ENCODE measurements at regions not wholly inside any gene's neighbourhood (a gene's known extent, or its start where the extent isn't known, plus 50 kb on each side); places are given as distances from the start of the nearest gene placed in this dataset.
"Not testable (repeated sequence)": the region's sequence is repeated elsewhere in the genome, so short reads cannot be mapped to it uniquely, and the experiment has no call there.

DNA sequence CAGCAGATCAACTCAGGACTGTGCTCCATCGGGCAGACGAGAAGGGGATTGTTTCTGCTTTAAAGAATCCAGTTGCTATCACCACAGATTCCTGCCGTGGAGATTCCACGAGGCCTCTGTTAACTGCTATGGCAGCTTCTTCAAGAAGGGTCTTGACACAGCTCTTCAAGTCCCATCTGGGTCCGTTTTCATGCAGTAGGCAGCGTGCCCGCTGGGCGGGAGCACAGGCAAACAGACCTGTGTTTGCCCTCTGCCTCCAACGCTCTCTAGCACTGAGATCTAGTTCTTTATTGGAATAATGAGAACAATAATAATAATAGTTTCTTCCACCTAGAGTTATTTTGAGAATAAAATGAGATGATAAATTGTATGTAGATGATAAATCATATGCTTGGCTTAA, 127.2 kb upstream of the SP8 start:
- Mint-ChIP-seq H3K4me1 (peaks cover 0 to 3% of the 10 kb centered on the region in 2 donors), H3K27me3 (no peaks in the 10 kb centered on the region), H3K36me3 (no peaks in the 10 kb centered on the region), H3K27ac (no peak overlapping the region), H3K4me3 (no peak overlapping the region), H3K9me3 (no peaks in the 10 kb centered on the region)
- ATAC-seq (replicated peaks): no peak
- DNase-seq: no peak

DNA sequence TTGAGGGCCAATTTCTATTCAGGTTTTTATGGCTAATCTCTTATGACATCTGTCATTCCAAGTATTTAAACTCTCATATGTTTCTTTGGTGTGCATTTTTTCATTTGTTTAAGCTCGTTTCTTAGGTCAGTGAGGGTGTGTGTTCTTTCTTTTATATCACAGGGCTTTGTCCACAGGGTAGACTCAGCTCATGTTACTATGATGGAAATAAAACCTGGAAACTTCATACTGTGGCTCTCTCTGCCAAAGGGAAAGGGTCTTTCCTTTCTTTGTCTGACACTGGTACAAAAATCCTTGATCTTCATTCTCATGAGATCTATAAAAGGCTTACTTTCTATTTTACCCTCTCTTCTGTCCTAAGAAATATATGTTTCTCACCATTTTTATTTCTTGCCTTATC, 129.6 kb upstream of the SP8 start:
- no peak overlapping the region for H3K4me3 Mint-ChIP-seq
- no peak overlapping the region for H3K27ac Mint-ChIP-seq
- DNase-seq: no peak
- no peaks in the 10 kb centered on the region for H3K9me3 Mint-ChIP-seq
- no peaks in the 10 kb centered on the region for H3K4me1 Mint-ChIP-seq
- no peaks in the 10 kb centered on the region for H3K36me3 Mint-ChIP-seq
- no peak for ATAC-seq (replicated peaks)
- H3K27me3 Mint-ChIP-seq: no peaks in the 10 kb centered on the region

DNA sequence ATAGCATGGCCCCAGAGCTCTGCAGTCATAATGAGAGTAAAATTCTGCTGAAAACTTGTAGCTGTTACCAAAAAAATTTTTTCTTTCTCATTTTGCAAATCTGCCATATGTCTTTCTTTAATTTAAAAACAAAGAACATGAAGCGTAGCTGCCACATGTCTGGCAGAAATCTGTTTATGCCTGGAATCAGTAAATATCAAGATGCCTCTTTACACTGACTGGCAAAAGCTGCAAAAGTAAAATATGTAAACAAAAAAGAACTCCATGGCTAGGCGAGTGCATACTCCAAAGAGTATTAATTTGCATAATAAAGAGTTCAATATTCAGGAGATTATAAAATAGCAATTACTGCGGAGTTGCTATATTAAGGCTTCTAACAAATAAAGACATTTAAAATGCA, 130.9 kb upstream of the SP8 start:
- DNase-seq (no peak), ATAC-seq (replicated peaks) (no peak)
- Mint-ChIP-seq H3K9me3 (peaks cover 0 to 2% of the 10 kb centered on the region in 2 donors), H3K27me3 (no peaks in the 10 kb centered on the region), H3K4me1 (no peaks in the 10 kb centered on the region), H3K27ac (no peak overlapping the region), H3K36me3 (peaks cover 0 to 2% of the 10 kb centered on the region in 2 donors), H3K4me3 (no peak overlapping the region)

DNA sequence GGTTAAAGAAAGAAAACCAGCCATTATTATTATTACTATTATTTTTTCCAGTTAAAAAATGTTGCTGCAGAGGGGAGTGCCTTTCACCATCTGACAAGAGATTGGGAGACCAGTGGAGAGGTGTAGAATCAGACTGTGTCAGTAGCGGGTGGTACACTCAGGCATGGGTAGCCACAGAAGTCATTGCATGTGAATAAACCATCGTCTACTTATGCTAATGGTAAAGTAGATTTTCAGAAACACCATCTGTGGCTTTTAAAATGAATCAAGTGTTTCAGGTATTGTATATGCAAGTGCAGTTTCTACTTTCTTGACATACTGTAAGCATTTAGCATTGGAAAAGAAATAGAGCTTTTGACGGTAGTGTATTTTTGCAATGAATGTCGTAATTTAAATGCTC, 131.5 kb upstream of the SP8 start:
- peaks cover 0 to 4% of the 10 kb centered on the region in 2 donors for H3K9me3 Mint-ChIP-seq
- H3K4me3 Mint-ChIP-seq: no peak overlapping the region
- H3K36me3 Mint-ChIP-seq: peaks cover 0 to 2% of the 10 kb centered on the region in 2 donors
- no peak for DNase-seq
- no peaks in the 10 kb centered on the region for H3K27me3 Mint-ChIP-seq
- no peak for ATAC-seq (replicated peaks)
- H3K4me1 Mint-ChIP-seq: no peaks in the 10 kb centered on the region
- H3K27ac Mint-ChIP-seq: no peak overlapping the region

DNA sequence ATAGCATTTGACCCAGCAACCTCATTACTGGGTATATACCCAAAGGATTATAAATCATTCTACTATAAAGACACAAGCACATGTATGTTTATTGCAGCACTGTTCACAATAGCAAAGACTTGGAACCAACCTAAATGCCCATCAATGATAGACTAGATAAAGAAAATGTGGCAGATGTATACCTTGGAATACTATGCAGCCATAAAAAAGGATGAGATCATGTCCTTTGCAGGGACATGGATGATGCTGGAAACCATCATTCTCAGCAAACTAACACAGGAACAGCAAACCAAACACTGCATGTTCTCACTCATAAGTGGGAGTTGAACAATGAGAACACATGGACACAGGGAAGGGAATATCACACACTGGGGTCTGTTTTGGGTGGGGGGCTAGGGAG, 140.5 kb upstream of the SP8 start:
- H3K27ac Mint-ChIP-seq: not testable (repeated sequence)

DNA sequence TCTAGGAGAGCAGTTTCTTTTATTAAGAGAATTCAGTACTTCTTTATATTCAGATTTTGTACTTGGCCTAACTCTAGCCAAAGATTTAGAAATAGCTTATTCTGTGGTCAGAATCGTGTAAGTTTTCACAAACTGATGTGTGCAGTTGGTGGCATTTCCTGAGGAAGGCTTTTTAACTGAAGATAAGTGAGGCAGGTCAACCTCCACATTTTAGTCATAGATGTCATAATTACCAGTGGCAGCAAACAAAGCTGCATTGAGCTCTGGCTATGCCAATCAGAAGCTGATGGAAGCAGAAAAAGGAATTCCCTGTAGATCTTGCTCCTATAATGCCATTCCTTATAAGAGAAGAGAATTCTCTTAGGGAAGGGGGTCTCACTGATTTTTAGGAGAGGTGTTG, 141.3 kb upstream of the SP8 start:
- H3K27ac Mint-ChIP-seq: no peak overlapping the region

More for the DNA sequence above, 140.5 kb upstream of the SP8 start:
- not testable (repeated sequence) for H3K27me3 Mint-ChIP-seq; H3K4me1 Mint-ChIP-seq; DNase-seq; H3K4me3 Mint-ChIP-seq; ATAC-seq (replicated peaks); H3K36me3 Mint-ChIP-seq
- peaks cover 8 to 17% of the 10 kb centered on the region in 2 donors for H3K9me3 Mint-ChIP-seq

DNA sequence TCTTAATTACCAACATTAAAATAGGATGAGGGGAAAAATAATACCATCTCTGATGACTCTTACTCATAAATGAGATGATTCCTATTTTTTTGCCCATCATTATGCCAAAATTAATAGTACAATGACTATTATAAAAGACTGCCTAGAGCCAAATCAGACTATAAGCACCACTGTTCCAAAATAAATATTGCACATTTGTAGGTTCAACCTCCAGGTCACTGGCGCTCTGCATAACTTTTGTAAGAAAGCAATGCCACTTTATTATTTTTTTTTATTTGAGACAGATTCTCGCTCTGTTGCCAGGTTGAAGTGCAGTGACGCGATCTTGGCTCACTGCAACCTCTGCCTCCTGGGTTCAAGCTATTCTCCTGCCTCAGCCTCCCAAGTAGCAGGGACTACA, 142.5 kb upstream of the SP8 start:
- H3K27ac Mint-ChIP-seq: no peak overlapping the region
- H3K36me3 Mint-ChIP-seq: no peaks in the 10 kb centered on the region

More for the DNA sequence above, 141.3 kb upstream of the SP8 start:
- no peak overlapping the region for H3K4me3 Mint-ChIP-seq
- peaks cover 0 to 6% of the 10 kb centered on the region in 2 donors for H3K27me3 Mint-ChIP-seq
- no peak for DNase-seq
- peaks cover 8 to 15% of the 10 kb centered on the region in 2 donors for H3K9me3 Mint-ChIP-seq
- H3K36me3 Mint-ChIP-seq: no peaks in the 10 kb centered on the region
- H3K4me1 Mint-ChIP-seq: no peaks in the 10 kb centered on the region
- ATAC-seq (replicated peaks): no peak

DNA sequence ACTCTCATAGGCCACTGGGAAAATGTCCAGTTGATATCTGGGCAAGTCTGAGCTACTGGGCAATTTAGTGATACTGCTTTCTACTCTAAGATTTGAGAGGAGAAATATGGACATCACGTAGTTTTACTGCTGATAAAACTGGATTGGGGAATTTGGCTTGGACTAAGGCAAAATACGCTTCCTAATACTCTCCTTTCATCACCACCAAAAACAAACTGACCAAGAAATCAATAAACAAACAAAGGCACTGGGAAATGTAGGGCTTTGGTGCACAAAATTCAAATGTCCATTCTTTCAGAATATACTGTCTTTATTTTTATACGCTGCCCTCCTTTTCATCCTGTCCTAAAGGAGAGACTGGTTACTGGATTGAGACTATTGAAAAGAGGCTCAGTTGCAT, 145.1 kb upstream of the SP8 start:
- no peak for ATAC-seq (replicated peaks)
- H3K36me3 Mint-ChIP-seq: no peaks in the 10 kb centered on the region

More for the DNA sequence above, 142.5 kb upstream of the SP8 start:
- Mint-ChIP-seq H3K4me3 (no peak overlapping the region), H3K4me1 (no peaks in the 10 kb centered on the region), H3K27me3 (peaks cover 0 to 6% of the 10 kb centered on the region in 2 donors), H3K9me3 (peaks cover 8 to 11% of the 10 kb centered on the region in 2 donors)
- no peak for DNase-seq
- ATAC-seq (replicated peaks): no peak

DNA sequence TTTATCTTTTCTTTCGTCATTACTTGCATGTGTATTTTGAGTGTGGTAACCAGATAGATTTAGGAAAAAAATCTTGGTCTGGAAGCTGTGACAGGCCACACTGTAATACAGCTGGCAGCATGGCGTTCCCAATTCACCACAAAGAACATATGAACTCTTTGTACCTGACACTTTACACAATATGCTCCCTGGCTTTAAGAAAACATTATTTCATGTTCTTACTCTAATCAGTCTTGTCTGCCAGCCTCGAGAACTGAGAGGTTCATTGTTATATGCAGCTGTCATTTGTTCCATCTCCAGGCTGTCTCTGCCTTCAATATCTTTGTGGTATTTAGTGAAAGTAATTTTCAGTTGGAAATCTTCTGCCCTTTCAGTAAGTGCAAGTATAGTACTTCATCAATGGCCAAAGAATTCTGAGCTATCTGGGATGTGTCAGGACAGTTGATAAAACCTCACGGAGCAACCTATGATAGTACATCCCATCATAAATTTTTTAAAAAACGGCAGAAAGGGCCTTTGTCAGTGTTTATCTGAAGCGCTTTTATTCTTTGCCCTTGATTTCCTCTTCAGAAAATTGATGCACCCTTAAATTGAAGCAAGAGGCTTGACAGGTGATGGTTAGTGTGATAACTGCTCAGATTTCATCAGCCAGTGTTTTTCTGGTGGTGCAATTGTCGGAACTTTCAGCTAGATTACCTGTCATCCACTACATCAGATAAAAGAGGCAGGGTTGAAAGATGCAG, 146.3 kb upstream of the SP8 start:
- Mint-ChIP-seq H3K9me3 (peaks cover 0 to 2% of the 10 kb centered on the region in 2 donors), H3K27me3 (no peaks in the 10 kb centered on the region), H3K36me3 (no peaks in the 10 kb centered on the region), H3K4me3 (no peak overlapping the region), H3K4me1 (no peaks in the 10 kb centered on the region), H3K27ac (no peak overlapping the region)
- DNase-seq (no peak), ATAC-seq (replicated peaks) (no peak)

More for the DNA sequence above, 145.1 kb upstream of the SP8 start:
- Mint-ChIP-seq H3K27me3 (no peaks in the 10 kb centered on the region), H3K4me3 (no peak overlapping the region), H3K27ac (no peak overlapping the region), H3K9me3 (peaks cover 0 to 2% of the 10 kb centered on the region in 2 donors), H3K4me1 (no peaks in the 10 kb centered on the region)
- no peak for DNase-seq

DNA sequence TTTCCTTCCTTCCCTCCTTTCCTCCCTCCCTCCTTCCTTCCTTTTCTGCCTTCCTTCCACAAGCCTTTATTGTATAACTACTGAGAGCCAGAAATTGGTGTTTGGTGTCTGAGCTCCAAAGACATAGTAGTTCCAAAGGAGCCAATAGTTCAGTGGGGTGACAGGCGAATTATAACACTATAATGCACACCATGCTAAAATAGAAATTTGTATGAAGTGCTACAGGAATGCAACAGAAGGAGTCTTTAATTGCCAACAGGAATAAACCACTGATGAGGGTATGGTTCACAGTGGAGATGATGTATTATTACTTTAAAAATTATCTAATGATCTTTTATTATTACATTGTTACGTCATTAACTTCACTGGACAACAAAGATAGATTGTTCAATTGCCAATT, 158.8 kb upstream of the SP8 start:
- Mint-ChIP-seq H3K27me3 (no peaks in the 10 kb centered on the region), H3K4me3 (no peak overlapping the region), H3K9me3 (peaks cover 10 to 11% of the 10 kb centered on the region in 2 donors), H3K4me1 (no peaks in the 10 kb centered on the region), H3K36me3 (no peaks in the 10 kb centered on the region), H3K27ac (no peak overlapping the region)
- ATAC-seq (replicated peaks) (no peak), DNase-seq (no peak)

DNA sequence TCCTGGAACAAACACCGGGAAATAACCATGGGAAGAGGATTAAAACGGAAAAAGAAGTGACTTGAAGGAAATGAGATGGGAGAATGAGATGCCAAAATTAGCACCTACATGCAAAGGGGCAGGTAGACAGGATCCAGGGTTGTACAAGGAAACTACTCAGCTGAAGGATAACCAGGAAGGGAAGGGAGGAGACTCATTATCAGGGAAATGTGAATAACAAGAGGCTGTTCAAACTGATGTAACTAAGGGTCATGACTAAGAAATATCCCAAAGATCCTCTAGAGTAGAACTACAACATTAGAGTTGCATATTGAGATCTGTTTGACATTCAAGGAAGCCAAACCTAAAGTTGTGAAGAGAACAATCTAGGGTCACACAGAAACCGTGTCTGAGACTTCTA, 166.2 kb upstream of the SP8 start:
- Mint-ChIP-seq H3K4me3 (no peak overlapping the region), H3K9me3 (peaks cover 0 to 2% of the 10 kb centered on the region in 2 donors), H3K36me3 (no peaks in the 10 kb centered on the region), H3K4me1 (no peaks in the 10 kb centered on the region), H3K27ac (no peak overlapping the region), H3K27me3 (no peaks in the 10 kb centered on the region)
- ATAC-seq (replicated peaks): no peak
- DNase-seq: no peak

DNA sequence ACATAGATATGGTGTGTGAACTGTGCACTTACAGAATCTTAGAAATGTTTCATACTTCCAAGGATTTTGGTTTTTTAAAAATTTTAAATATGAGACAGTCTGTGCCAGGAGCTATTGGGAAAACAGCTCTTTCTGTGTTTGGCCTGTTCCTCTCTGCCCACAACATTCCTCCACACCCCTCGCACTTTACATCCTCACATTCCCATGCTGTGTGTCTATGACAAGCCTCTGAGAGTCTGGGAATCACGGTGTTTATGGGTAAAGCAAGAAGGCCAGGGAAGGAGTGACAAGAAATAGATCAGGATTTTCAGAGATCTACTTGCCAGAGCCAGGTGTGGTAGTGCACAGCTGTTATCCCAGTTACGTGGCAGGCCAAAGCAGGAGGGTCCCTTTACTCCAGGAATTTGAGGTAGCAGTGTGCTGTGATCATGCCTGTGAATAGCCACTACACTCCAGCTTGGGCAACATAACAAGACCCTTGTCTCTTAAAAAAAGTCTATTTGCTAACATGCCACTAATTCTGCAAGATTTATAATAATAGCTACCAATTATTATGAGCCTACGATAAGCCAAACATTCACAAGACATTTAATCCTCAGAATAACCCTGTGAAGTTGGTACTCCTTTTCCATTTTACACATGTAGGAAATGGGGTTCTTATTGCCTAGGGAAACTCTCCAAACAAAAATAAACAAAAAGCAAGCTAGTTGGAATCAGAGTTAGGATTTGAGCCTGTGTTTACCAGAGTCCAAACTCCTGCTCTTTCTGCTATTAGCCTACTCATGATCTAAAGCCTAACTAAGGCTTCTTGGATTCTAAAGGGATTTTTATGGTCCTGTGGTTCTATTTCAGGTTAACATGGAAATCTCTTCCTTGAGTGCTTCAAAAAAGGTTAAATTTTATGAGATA, 168.3 kb upstream of the SP8 start:
- H3K27ac Mint-ChIP-seq: no peak overlapping the region
- H3K4me1 Mint-ChIP-seq: no peaks in the 10 kb centered on the region
- H3K4me3 Mint-ChIP-seq: no peak overlapping the region
- DNase-seq (no peak), ATAC-seq (replicated peaks) (no peak)
- H3K36me3 Mint-ChIP-seq: no peaks in the 10 kb centered on the region
- H3K9me3 Mint-ChIP-seq: no peaks in the 10 kb centered on the region
- H3K27me3 Mint-ChIP-seq: no peaks in the 10 kb centered on the region

DNA sequence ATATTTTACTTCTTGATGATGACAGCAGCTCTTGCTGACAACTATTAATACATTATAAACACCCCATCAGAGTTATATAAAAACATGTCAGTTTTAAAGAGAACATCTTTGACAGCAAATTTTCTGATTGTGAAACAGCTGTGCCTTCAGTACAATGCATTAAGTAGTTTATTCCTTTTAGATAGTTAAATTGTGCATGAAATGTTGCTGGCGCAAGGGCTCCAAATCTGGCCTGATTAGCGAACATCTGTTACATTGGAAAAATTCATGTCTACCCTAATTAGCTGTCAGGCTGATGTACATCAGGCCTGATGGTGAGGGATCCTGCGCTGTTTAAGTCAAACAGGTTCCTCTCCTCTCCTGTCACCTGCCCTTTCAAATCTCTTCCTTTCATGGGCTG, 171.9 kb upstream of the SP8 start:
- Mint-ChIP-seq H3K27ac (no peak overlapping the region), H3K9me3 (no peaks in the 10 kb centered on the region), H3K36me3 (no peaks in the 10 kb centered on the region), H3K27me3 (no peaks in the 10 kb centered on the region), H3K4me3 (no peak overlapping the region), H3K4me1 (no peaks in the 10 kb centered on the region)
- DNase-seq: no peak
- no peak for ATAC-seq (replicated peaks)

DNA sequence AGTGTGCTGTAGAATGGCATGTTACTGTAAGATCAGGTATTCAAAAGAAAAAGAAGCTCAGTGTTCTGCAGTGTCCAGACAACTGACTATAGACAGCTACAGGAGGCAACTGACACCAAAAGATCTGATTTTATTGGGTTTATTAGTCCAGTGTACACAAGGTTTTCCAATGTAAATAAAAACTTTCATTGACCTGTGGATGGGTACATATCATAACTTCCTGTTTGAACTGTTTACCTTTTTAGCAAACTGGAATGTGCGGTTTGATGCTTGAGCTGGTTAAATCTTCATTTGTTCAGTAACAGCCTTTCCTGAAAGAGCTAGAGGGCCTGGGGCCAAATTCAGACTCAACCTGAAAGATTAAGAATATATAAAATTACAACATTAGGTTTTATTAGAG, 172.6 kb upstream of the SP8 start:
- H3K36me3 Mint-ChIP-seq: no peaks in the 10 kb centered on the region
- no peak for ATAC-seq (replicated peaks)
- DNase-seq: no peak
- no peaks in the 10 kb centered on the region for H3K9me3 Mint-ChIP-seq
- no peaks in the 10 kb centered on the region for H3K27me3 Mint-ChIP-seq
- no peaks in the 10 kb centered on the region for H3K4me1 Mint-ChIP-seq
- H3K4me3 Mint-ChIP-seq: no peak overlapping the region
- no peak overlapping the region for H3K27ac Mint-ChIP-seq

Data from stimulated activated naive B cell treated with anti-CD40 and anti-IgM and Interleukin-4, amounts not matched to agents 10 μg/mL and 1 μg/mL and 100 μg/mL, for 72 hours (primary cell).